H9 (cell line): ENCODE measurements at regions not wholly inside any gene's neighbourhood (a gene's known extent, or its start where the extent isn't known, plus 50 kb on each side); places are given as distances from the start of the nearest gene placed in this dataset.
"Not testable (repeated sequence)": the region's sequence is repeated elsewhere in the genome, so short reads cannot be mapped to it uniquely, and the experiment has no call there.

ENCODE experiments used
- DNase-seq: peaks from one replicate; pipeline ENCODE4 v3.0.0-alpha.2; 2017
- H2AFZ ChIP-seq: one replicate; pipeline ENCODE4 v1.6.1; 2013; ENCODE audit warnings: mild to moderate bottlenecking, low read length, control low read depth, moderate library complexity
- H2AK5ac ChIP-seq: 2 replicates; pipeline ENCODE4 v1.6.1; 2013; ENCODE audit warnings: low read length, control low read depth, mixed read lengths; ENCODE audit not compliant: insufficient read length
- H2BK120ac ChIP-seq: one replicate; pipeline ENCODE4 v1.6.1; 2013; ENCODE audit warnings: low read depth, mild to moderate bottlenecking, low read length, control low read depth, inconsistent platforms; ENCODE audit not compliant: poor library complexity, severe bottlenecking
- H2BK12ac ChIP-seq: 2 replicates; pipeline ENCODE4 v1.6.1; 2013; ENCODE audit warnings: low read length, control low read depth, mixed read lengths, low read depth; ENCODE audit not compliant: insufficient read length
- H2BK15ac ChIP-seq: 2 replicates; pipeline ENCODE4 v1.6.1; 2013; ENCODE audit warnings: low read depth, low read length, control low read depth
- H2BK20ac ChIP-seq: one replicate; pipeline ENCODE4 v1.6.1; 2013; ENCODE audit warnings: low read depth, mild to moderate bottlenecking, low read length, control low read depth, inconsistent platforms; ENCODE audit not compliant: poor library complexity, severe bottlenecking
- H2BK5ac ChIP-seq: 2 replicates; pipeline ENCODE4 v1.6.1; 2013; ENCODE audit warnings: low read length, control low read depth, mixed read lengths; ENCODE audit not compliant: insufficient read length
- H3K14ac ChIP-seq: 2 replicates; pipeline ENCODE4 v1.6.1; 2013; ENCODE audit warnings: low read length, control low read depth; ENCODE audit not compliant: insufficient read depth
- H3K18ac ChIP-seq: 2 replicates; pipeline ENCODE4 v1.6.1; 2013; ENCODE audit warnings: low read depth, mild to moderate bottlenecking, mixed read lengths, low read length, control low read depth; ENCODE audit not compliant: insufficient read length
- H3K23ac ChIP-seq: 2 replicates; pipeline ENCODE4 v1.6.1; 2013; ENCODE audit warnings: low read length, control low read depth, mixed read lengths, low read depth; ENCODE audit not compliant: insufficient read length
- H3K23me2 ChIP-seq: 2 replicates; pipeline ENCODE4 v1.6.1; 2013; ENCODE audit warnings: low read depth, mild to moderate bottlenecking, mixed read lengths, low read length, control low read depth; ENCODE audit not compliant: insufficient read length, poor library complexity, severe bottlenecking
- H3K27ac ChIP-seq: 2 replicates; pipeline ENCODE4 v1.5.1; 2013; ENCODE audit warnings: low read length, control low read depth, mixed read lengths, low read depth; ENCODE audit not compliant: insufficient read length
- H3K27me3 ChIP-seq: 2 replicates; pipeline ENCODE4 v1.6.1; 2013; ENCODE audit warnings: low read length, control low read depth, inconsistent platforms; ENCODE audit not compliant: insufficient read depth
- H3K4ac ChIP-seq: 2 replicates; pipeline ENCODE4 v1.6.1; 2013; ENCODE audit warnings: low read depth, mild to moderate bottlenecking, control low read depth, inconsistent platforms, low read length, moderate library complexity
- H3K4me1 ChIP-seq: 2 replicates; pipeline ENCODE4 v1.6.1; 2013; ENCODE audit warnings: low read length, control low read depth, inconsistent platforms; ENCODE audit not compliant: insufficient read depth
- H3K4me2 ChIP-seq: 2 replicates; pipeline ENCODE4 v1.6.1; 2013; ENCODE audit warnings: low read length, control low read depth, mixed read lengths; ENCODE audit not compliant: insufficient read length, insufficient read depth
- H3K56ac ChIP-seq: 2 replicates; pipeline ENCODE4 v1.6.1; 2013; ENCODE audit warnings: low read depth, mild to moderate bottlenecking, mixed read lengths, low read length, control low read depth; ENCODE audit not compliant: insufficient read length
- H3K79me1 ChIP-seq: 2 replicates; pipeline ENCODE4 v1.6.1; 2013; ENCODE audit warnings: low read depth, mild to moderate bottlenecking, moderate library complexity, low read length, control low read depth, inconsistent platforms; ENCODE audit not compliant: insufficient read depth, poor library complexity, severe bottlenecking
- H3K79me2 ChIP-seq: 2 replicates; pipeline ENCODE4 v1.6.1; 2013; ENCODE audit warnings: low read length, control low read depth, inconsistent platforms; ENCODE audit not compliant: insufficient read depth
- H3K9ac ChIP-seq: 2 replicates; pipeline ENCODE4 v1.6.1; 2013; ENCODE audit warnings: low read length, control low read depth, mixed read lengths; ENCODE audit not compliant: insufficient read length; ENCODE audit errors: extremely low read depth
- H3K9me3 ChIP-seq: one replicate; pipeline ENCODE4 v1.6.1; 2013; ENCODE audit warnings: low read depth, low read length, inconsistent platforms; ENCODE audit not compliant: control insufficient read depth
- H3T11ph ChIP-seq: one replicate; pipeline ENCODE4 v1.6.1; 2013; ENCODE audit warnings: mild to moderate bottlenecking, low read length, control low read depth, inconsistent platforms
- H4K20me1 ChIP-seq: one replicate; pipeline ENCODE4 v1.6.1; 2013; ENCODE audit not compliant: control insufficient read depth, insufficient read length, insufficient read depth
- H4K5ac ChIP-seq: 2 replicates; pipeline ENCODE4 v1.6.1; 2013; ENCODE audit warnings: low read depth, mild to moderate bottlenecking, mixed read lengths, low read length, control low read depth; ENCODE audit not compliant: insufficient read length
- H4K8ac ChIP-seq: replicated peaks from 2 replicates; pipeline ENCODE4 v1.6.1; 2013; ENCODE audit warnings: low read length, control low read depth, mixed read lengths, low read depth; ENCODE audit not compliant: insufficient read length
- H4K91ac ChIP-seq: 2 replicates; pipeline ENCODE4 v1.6.1; 2013; ENCODE audit warnings: low read depth, mild to moderate bottlenecking, moderate library complexity, mixed read lengths, low read length, control low read depth; ENCODE audit not compliant: insufficient read length
- H3K27ac Mint-ChIP-seq, 3 experiments: 2 replicates in 2 of 3; 3 replicates in 1 of 3; pipeline ENCODE4 v1.8.0; 2020 to 2021; ENCODE audit warnings: mixed read lengths in 3 of 3, mild to moderate bottlenecking in 1 of 3, moderate library complexity in 1 of 3
- H3K27me3 Mint-ChIP-seq: 2 replicates; pipeline ENCODE4 v1.8.0; 2021; ENCODE audit warnings: low read depth, mild to moderate bottlenecking, moderate library complexity, mixed read lengths
- H3K36me3 Mint-ChIP-seq, 3 experiments: 2 replicates in 2 of 3; 3 replicates in 1 of 3; pipeline ENCODE4 v1.8.0; 2020 to 2021; ENCODE audit warnings: low read depth in 3 of 3, mixed read lengths in 3 of 3; ENCODE audit not compliant: insufficient read depth in 1 of 3
- H3K4me1 Mint-ChIP-seq, 2 experiments: 2 replicates each; pipeline ENCODE4 v1.8.0; 2020; ENCODE audit warnings: mixed read lengths in 2 of 2
- H3K4me3 Mint-ChIP-seq, 2 experiments: 2 replicates in 1 of 2; 3 replicates in 1 of 2; pipeline ENCODE4 v1.8.0; 2020 to 2021; ENCODE audit warnings: mild to moderate bottlenecking in 2 of 2, mixed read lengths in 2 of 2, moderate library complexity in 1 of 2
- H3K9me3 Mint-ChIP-seq, 2 experiments: 2 replicates in 1 of 2; 3 replicates in 1 of 2; pipeline ENCODE4 v1.8.0; 2020; ENCODE audit warnings: mild to moderate bottlenecking in 2 of 2, mixed read lengths in 2 of 2, moderate library complexity in 1 of 2
- WGBS: extraction: QIAGEN DNeasy Blood & Tissue Kit; methylation state at CpG from one replicate; pipeline ENCODE4 v1.1.7; 2013; ENCODE audit warnings: missing lambda C conversion rate, low lambda C conversion rate, mixed read lengths; ENCODE audit not compliant: insufficient read length; ENCODE audit errors: extremely low coverage; 5-methylcytosine and 5-hydroxymethylcytosine counted together

DNA sequence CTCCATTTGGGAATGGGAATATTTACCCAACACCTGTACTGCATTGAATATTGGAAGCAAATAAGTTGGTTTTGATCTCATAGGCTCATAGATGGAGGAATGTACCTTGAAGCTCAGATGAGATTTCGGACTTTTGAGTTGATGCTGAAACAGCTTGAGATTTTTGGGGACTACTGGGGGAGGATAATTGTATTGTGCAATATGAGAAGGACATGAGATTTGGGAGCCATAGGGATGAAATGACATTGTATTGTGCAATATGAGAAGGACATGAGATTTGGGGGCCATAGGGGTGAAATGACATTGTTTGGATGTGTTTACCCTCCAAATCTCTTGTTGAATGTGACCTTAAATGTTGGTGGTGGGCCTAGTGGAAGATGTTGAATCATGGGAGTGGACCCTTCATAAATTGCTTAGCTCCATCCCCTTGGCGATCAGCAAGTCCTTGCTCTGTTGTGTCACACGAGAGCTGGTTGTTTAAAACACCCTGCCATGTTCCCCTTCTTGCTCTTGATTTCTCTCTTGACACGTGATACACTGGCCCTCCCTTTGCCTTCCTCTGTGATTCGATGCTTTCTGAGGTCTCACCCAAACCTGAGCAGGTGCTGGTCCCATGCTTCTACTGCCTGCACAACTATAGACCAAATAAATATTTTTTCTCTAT lies 4464.8 kb upstream of the OR11H1 start:
- H3K79me2 ChIP-seq, H3K9ac ChIP-seq, H3K14ac ChIP-seq, H4K8ac ChIP-seq, H3K4me2 ChIP-seq, H3K4me1 ChIP-seq, H4K91ac ChIP-seq, H3K23me2 ChIP-seq, H3K18ac ChIP-seq, H2BK120ac ChIP-seq, H3K79me1 ChIP-seq, H4K20me1 ChIP-seq, H3K56ac ChIP-seq, H2AFZ ChIP-seq, H3K4me1 Mint-ChIP-seq, H3K23ac ChIP-seq, H2BK5ac ChIP-seq, H2BK15ac ChIP-seq, H3T11ph ChIP-seq, DNase-seq, H3K27ac ChIP-seq, H3K4ac ChIP-seq, H2AK5ac ChIP-seq, H4K5ac ChIP-seq, H3K27me3 ChIP-seq, H2BK20ac ChIP-seq, H3K4me3 Mint-ChIP-seq, H3K27ac Mint-ChIP-seq, H2BK12ac ChIP-seq: not testable (repeated sequence)
- H3K36me3 Mint-ChIP-seq = peaks cover 31 to 57% (median 47%) of the 10 kb centered on the region in 3 experiments
- peaks cover 86 to 87% of the 10 kb centered on the region in 2 experiments for H3K9me3 Mint-ChIP-seq
- H3K9me3 ChIP-seq = peaks cover 66% of the 10 kb centered on the region
- peaks cover 12% of the 10 kb centered on the region for H3K27me3 Mint-ChIP-seq
- no CpG with 5 or more reads among the region's 5 CpGs for WGBS

DNA sequence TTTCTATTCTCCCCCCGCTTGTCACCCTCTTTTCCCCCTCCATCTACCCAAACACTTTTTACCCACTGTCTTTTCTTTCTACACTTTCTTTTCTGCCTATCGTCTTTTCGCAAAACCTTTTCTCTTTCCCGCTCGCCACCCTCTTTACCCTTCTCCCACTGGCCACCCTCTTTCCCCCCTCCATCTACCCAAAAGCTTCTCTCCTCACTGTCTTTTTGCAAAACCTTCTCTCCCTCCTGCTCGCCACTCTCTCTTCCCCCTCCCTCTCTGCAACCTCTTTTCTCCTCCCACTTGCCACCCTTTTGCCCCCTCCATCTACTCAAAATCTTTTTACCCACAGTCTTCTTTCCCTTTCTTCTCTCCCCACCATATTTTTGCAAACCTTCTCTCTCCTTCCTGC lies 4462.8 kb upstream of the OR11H1 start:
- H2BK15ac ChIP-seq, H3K4me2 ChIP-seq, H3K27ac Mint-ChIP-seq, H3K79me1 ChIP-seq, H3K27ac ChIP-seq, H3K4me3 Mint-ChIP-seq, H3K18ac ChIP-seq, H3K56ac ChIP-seq, H3K9ac ChIP-seq, H2BK12ac ChIP-seq, H3K23ac ChIP-seq, H3K27me3 ChIP-seq, H3K4ac ChIP-seq, H3T11ph ChIP-seq, H3K14ac ChIP-seq, H4K5ac ChIP-seq, H4K91ac ChIP-seq, H2AFZ ChIP-seq, H2BK20ac ChIP-seq, H2AK5ac ChIP-seq, H4K8ac ChIP-seq, H3K4me1 ChIP-seq, H4K20me1 ChIP-seq, H3K23me2 ChIP-seq, H3K4me1 Mint-ChIP-seq, DNase-seq, H3K79me2 ChIP-seq, H2BK120ac ChIP-seq, H2BK5ac ChIP-seq: not testable (repeated sequence)
- peaks cover 77 to 80% of the 10 kb centered on the region in 2 experiments for H3K9me3 Mint-ChIP-seq
- 100% methylated on average over 4 of the region's 6 CpGs for WGBS
- H3K27me3 Mint-ChIP-seq = peaks cover 12% of the 10 kb centered on the region
- peaks cover 59% of the 10 kb centered on the region for H3K9me3 ChIP-seq
- peaks cover 31 to 53% (median 50%) of the 10 kb centered on the region in 3 experiments for H3K36me3 Mint-ChIP-seq
